ENCODE measurements at regions not wholly inside any gene's neighbourhood (a gene's known extent, or its start where the extent isn't known, plus 50 kb on each side); places are given as distances from the start of the nearest gene placed in this dataset.
A peak's percentile ranks its signal among the peaks of the same experiment; 100 is the strongest.

- DNase-seq = no peak
Observed at GRCh38 chr2:137826373-137827372, 137.6 kb upstream of the HNMT start.

GRCh38 chr2:137828624-137829023 is 135.6 kb upstream of the HNMT start:
- DNase-seq = no peak

GRCh38 chr2:137829251-137829650 is 135.0 kb upstream of the HNMT start:
- no peak for DNase-seq

GRCh38 chr2:137834760-137835379 is 129.4 kb upstream of the HNMT start:
- DNase-seq = no peak

GRCh38 chr2:137836671-137837070 is 127.6 kb upstream of the HNMT start:
- no peak for DNase-seq

- no peak for DNase-seq
Observed at GRCh38 chr2:137837830-137838229, 126.4 kb upstream of the HNMT start.

GRCh38 chr2:137838255-137839092 is 125.8 kb upstream of the HNMT start:
- DNase-seq = no peak

GRCh38 chr2:137842430-137842829 is 121.8 kb upstream of the HNMT start:
- DNase-seq = no peak

GRCh38 chr2:137842952-137843351 is 121.3 kb upstream of the HNMT start:
- no peak for DNase-seq

- DNase-seq = no peak
Observed at GRCh38 chr2:137845422-137845821, 118.9 kb upstream of the HNMT start.

- no peak for DNase-seq
Observed at GRCh38 chr2:137846993-137847392, 117.3 kb upstream of the HNMT start.

- DNase-seq = no peak
Observed at GRCh38 chr2:137847443-137847842, 116.8 kb upstream of the HNMT start.

GRCh38 chr2:137857881-137858280 is 106.4 kb upstream of the HNMT start:
- no peak for DNase-seq

- DNase-seq = no peak
Observed at GRCh38 chr2:137862651-137863050, 101.6 kb upstream of the HNMT start.

GRCh38 chr2:137865954-137866540 is 98.2 kb upstream of the HNMT start:
- DNase-seq = peak in 3 of 4 experiments; percentile 8 to 38 (median 17)

GRCh38 chr2:137870682-137871081 is 93.6 kb upstream of the HNMT start:
- no peak for DNase-seq

- no peak for DNase-seq
Observed at GRCh38 chr2:137872577-137872976, 91.7 kb upstream of the HNMT start.

GRCh38 chr2:137873536-137874244 is 90.6 kb upstream of the HNMT start:
- DNase-seq = no peak

- no peak for DNase-seq
Observed at GRCh38 chr2:137879121-137879520, 85.2 kb upstream of the HNMT start.

GRCh38 chr2:137881711-137882110 is 82.6 kb upstream of the HNMT start:
- DNase-seq = no peak

GRCh38 chr2:137886083-137886831 is 78.0 kb upstream of the HNMT start:
- no peak for DNase-seq

All from activated naive CD4-positive, alpha-beta T cell (primary cell).